Urothelium cell line (cell line): ENCODE measurements at regions not wholly inside any gene's neighbourhood (a gene's known extent, or its start where the extent isn't known, plus 50 kb on each side); places are given as distances from the start of the nearest gene placed in this dataset.

ENCODE experiments used
- DNase-seq: peaks from one replicate; pipeline ENCODE4 v3.0.0; 2011; ENCODE audit warnings: low spot score, mixed read lengths
- FAIRE-seq: peaks from 2 replicates; lab custom pipeline; 2011; peaks lifted over from hg19 to GRCh38; lab: Jason Lieb, UNC

DNA sequence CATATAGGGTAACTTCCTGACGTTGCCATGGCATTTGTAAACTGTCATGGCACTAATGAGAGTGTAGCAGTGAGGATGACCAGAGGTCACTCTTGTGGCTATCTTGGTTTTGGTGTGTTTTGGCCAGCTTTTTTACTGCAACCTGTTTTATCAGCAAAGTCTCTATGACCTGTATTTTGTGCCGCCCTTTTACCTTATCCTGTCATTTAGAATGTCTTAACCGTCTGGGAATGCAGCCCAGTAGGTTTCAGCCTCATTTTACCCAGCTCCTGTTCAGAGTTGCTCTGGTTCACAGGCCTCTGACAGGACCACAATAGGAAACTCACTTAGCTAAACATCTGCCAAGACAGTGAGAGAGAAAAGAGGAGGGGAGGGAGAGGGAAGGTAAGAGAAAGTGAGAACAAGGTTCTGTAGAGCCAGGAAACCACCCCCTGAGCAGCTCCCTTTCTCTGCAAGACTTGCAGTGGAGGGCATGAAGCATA, 64.8 kb upstream of the PLEKHG3 start:
- FAIRE-seq (no peak), DNase-seq (no peak)

DNA sequence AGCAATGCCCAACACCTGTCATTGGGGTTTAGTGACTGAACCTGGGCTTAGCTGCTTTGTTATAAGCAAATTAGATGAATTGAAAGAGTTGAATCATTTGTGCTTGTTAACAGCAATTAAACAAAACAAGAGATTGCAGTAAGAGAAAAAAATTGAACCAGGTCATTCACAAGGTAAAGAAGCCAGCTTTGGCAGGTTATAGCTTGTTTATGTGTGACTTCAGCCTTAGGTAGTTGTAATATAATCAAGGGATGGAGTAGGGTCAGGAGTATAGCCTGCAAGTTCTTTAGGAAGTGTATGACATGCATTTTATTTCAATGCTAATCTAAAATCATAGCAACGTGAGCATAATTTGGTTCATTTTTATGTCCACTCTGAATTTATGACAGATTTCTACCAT, 63.4 kb upstream of the PLEKHG3 start:
- DNase-seq (no peak), FAIRE-seq (no peak)

DNA sequence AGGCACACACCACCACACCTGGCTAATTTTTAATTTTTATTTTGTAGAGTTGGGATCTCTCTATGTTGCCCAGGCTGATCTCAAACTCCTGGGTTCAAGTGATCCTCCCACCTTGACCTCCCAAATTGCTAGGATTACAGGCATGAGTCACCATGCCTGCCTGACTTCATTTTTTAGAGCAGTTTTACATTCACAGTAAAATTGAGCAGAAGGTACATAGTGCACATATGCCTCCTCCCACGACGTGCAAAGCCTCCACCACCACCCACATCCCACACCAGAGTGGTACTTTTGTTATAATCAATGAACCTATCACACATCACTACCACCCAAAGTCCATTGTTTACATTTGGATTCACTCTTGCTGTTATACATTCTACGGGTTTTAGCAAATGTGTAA, 62.5 kb upstream of the PLEKHG3 start:
- peak; percentile 73 for FAIRE-seq
- no peak for DNase-seq

DNA sequence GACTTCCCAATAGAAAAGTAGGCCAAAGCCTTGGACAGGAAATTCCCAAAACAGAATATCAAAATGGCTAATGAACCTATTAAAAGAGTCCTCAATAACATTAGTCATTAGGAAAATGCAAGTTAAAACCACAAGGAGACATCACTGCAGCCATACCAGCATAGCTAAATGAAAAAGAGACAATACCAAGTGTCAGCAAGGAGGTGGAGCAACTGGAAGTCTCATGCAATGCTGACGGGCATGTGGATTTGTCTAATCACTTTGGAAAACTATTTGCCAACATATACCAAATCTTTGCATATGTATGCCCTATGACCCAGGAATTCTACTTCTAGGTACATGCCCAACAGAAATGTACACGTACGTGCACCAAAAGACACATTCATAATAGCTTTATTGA, 60.5 kb upstream of the PLEKHG3 start:
- DNase-seq (no peak), FAIRE-seq (no peak)

DNA sequence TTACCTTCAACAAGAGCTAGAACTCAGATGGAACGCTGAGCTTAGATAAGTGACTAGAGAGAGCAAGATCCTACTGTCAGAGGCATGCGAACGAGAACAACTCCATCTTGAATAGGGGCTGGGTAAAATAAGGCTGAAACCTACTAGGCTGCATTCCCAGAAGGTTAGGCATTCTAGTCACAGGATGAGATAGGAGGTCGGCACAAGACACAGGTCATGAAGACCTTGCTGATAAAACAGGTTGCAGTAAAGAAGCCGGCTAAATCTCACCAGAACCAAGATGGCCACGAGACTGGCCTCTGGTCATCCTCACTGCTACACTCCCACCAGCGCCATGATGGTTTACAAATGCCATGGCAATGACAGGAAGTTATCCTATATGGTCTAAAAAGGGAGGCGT, 59.6 kb upstream of the PLEKHG3 start:
- no peak for DNase-seq
- FAIRE-seq: peak; percentile 82

DNA sequence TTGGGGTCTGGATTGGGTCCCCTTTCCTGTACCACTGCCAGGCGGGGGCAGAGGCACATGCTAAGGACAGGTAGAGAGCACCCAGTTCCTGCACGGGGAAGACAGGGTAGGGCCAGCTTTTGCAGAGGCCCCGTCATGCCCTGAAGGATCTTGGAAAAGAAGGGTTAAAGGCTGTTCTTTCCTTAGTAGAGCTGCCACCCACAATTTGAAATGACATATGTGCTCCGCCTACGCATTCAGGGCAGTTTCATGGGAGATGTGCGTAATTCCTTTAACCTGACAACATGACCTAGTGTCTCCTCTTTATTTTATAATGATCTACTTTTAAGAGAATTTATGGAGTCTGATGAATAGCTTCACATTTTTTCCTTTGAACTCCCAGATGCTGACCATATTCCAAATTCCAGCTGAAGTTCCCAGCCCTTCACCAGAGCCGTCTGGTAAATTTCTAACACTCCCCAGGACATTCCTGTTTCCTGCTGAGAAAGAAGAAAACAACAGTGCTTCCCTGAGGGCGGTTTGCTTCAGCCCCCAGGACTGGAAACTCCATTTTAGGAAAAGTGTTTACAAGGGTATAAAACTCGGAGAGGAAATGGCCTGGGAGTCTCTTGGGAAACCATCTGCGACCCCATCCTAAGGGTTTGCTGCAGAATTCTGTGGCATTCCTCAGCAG, 58.9 kb upstream of the PLEKHG3 start:
- FAIRE-seq (peak; percentile 94), DNase-seq (peak; percentile 84)

DNA sequence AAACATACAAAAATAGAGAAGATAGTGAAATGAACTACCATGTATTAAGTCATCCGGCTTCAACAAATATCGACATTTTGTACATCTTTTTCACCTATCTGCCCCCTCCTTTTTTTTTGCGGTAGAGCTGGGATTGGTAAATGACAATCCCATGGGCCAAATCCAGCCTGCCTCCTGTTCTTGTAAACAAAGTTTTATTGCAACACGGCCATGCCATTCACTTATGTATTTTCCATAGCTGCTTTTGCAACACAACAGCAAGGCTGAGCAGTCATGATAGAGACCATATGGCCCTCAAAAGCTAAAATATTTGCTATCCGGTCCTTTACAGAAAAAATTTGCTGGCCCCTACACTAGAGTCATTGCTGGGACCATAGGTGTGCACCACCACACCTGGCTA, 58.1 kb upstream of the PLEKHG3 start:
- DNase-seq (peak; percentile 15), FAIRE-seq (peak; percentile 93)

DNA sequence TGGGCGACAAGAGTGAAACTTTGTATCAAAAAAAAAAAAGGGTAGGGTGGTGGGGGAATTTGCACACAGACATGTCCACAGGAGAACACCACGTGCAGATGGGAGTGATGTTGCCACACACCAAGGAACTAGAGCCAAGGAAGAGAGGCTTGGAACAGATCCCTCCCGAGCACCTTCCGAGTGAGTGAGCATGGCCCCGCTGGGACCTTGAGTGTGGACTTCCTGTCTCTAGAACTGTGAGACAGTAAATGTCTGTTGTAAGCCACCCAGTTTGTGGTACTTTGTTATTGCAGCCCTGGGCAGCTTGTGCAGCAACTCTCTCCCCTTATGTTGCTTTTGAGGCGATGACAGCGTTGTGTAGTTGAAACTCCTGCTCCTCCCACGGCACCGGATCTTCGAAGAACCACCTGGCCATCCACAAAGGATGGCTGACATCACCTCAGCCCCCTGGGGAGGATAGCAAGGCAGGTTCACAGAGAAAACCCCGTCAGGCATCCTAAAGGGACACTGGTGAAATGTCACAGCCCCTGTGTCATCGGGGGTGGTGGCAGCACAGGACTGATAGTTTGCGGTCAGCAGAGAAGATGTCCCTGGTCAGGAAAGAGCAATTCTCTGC, 54.7 kb upstream of the PLEKHG3 start:
- FAIRE-seq (peak; percentile 85), DNase-seq (peak; percentile 28)

DNA sequence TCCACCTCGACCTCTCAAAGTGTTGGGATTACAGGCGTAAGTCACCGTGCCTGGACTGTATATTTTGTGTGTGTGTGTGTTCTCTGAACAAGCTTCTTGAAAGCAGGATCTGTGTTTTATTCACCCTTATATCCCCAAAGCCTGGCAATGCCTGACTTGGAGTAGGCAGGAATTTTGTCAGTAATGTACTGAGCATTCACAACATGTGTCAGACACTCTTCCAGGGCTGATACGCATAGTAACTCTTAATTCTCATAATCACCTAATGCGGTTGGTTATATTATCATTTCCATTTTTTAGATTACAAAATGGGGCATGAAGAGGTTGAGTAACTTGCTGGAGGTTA, 50.4 kb upstream of the PLEKHG3 start:
- FAIRE-seq (peak; percentile 46), DNase-seq (no peak)

DNA sequence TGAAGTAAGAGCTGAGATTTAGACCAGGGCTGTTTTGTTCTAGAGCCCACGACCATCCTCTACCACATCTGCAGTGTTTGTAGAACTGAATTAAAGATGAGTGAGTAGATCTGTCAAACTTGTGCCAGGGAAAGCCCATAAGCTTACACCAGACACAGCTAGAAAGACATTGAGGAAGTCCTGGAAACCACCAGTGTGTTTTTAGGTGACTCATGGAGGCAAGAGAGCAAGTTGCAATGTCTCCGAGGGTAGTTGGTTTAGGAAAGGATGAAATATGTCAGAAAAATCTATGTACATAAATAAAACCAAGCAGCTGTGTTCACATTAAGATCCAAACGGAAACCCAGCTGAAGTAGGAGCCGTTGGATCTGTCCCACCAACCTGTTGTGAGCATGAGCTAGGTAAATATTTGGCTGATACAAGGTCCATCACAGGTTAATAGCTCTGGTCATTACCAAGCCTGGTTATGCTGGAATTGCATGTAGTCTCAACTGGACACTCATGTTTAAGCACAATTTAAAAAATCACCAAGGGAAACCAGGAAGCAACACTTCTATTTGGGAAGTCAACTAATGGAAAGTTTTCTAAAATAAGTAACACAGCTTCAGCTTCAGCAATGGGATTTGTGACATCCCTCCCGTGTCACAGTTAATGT, 49.9 kb upstream of the PLEKHG3 start:
- DNase-seq: peak; percentile 72
- peak; percentile 66 for FAIRE-seq
